Right ventricle myocardium inferior (tissue), 1 donor: ENCODE measurements at regions not wholly inside any gene's neighbourhood (a gene's known extent, or its start where the extent isn't known, plus 50 kb on each side); places are given as distances from the start of the nearest gene placed in this dataset.
A peak's percentile ranks its signal among the peaks of the same experiment; 100 is the strongest.

Experiments used
- ATAC-seq: fragments of 200-7000 bp; cut with Tn5 transposase; one replicate; pipeline ENCODE4 v1.9.1; 2020; ENCODE audit warnings: mild to moderate bottlenecking, moderate library complexity
- DNase-seq: peaks from one replicate; pipeline ENCODE4 v3.0.0; 2021; ENCODE audit errors: missing footprints
- intact Hi-C: fragments of 100-400 bp; cut with DNase I; formaldehyde crosslinking; loops from one replicate; pipeline ENCODE4 v1.11.0; 2022
- donor health status: DM: no; HTN: yes; CAD: no; lungs with severe emphysema.

DNA sequence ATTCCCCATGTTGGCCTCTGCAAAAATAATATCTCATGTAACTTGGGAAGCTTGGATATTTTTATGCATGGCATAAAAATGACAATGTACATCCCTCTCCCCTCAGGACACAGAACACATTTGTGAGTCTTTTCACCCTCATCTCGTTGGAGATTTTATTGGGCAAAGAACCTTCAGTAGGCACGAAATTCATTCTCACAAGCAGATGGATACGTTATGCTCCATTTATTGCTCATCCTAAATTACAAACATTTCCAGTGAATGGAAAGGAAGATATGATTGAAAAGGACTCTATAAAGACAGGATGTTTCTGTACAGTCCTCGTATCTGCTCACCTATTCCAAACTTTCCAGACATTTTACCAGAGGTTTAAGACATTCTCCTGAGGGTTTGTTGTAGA, 1175.8 kb downstream of the UQCRFS1 start:
- intact Hi-C loops = no loop called here
- ATAC-seq = no peak
- DNase-seq = no peak

DNA sequence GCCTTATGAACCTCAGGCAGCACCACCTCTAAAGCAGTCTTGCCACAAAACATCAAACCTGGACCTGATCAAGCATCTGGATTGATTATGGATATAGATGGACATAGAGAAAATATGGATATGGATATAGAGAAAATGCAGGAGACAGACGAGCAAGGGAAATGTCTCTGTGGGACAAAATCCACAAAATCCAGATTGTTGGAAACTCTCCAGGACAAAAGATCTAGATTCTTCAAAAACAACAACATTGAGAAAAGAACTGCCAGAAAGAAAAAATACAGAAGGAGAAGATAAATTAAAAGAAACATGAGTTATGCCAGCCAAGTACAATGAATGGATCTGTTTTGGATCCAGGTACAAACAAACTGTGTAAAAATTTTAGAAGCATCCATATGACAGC, 1176.5 kb downstream of the UQCRFS1 start:
- ATAC-seq = no peak
- intact Hi-C loops = no loop called here
- no peak for DNase-seq

DNA sequence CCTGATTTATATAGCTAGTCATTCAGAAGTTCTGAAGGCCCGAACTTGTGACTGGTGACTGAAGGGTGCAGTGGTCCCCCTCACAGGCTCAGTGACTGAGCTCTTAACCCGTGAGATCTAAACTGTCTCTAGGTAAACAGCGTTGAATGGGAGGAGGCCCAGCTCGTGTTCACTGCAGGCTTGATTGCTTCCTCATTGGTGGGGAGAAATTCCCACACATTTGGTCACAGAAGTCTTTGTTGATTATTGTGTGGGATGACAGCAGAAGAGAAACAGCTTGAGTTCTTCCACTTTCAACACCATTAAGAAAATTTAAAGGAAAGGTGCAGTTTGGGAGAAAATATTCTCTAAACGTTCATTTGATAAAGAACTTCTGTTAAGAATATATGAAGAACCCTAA, 1178.0 kb downstream of the UQCRFS1 start:
- intact Hi-C loops = no loop called here
- no peak for DNase-seq
- ATAC-seq = no peak

DNA sequence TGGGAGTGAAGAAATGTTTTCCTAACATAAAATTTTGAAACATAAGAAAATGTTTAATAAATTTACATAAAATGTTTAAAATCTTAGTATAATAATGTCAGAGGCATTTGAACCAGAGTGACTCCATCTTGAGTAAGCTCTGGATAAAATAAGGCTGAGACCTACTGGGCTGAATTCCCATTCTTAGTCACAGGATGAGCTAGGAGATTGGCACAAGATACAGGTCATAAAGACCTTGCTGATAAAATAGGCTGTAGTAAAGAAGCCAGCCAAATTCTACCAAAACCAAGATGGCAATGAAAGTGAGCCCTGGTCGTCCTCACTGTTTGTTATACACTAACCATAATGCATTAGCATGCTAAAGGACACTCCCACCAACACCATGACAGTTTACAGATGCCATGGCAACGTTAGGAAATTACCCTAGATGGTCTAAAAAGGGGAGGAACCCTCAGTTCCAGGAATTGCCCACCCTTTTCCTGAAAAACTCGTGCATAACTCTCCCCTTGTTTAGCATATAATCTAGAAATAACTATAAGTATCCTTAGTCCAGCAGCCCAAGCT, 1184.0 kb downstream of the UQCRFS1 start:
- intact Hi-C loops = no loop called here
- DNase-seq (no peak), ATAC-seq (no peak)

DNA sequence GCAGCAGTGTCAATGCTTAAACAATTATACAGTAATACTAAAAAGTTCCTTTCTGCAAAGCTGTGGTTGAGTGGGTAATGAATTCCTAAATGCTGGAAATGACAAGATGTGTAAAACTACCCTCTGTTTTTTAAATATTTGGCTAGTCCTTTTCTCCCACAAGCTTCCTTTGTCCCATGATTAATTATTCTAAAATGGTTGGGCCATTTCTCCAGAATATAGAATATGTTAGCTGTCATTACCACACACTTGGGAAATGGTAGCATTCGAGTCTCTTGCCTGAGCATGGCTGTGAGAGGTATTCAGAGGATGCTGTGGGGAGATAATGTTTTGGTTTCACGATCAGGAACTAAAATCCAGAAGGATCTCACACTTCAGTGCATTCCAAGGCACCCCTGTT, 1185.8 kb downstream of the UQCRFS1 start:
- ATAC-seq = no peak
- no peak for DNase-seq

DNA sequence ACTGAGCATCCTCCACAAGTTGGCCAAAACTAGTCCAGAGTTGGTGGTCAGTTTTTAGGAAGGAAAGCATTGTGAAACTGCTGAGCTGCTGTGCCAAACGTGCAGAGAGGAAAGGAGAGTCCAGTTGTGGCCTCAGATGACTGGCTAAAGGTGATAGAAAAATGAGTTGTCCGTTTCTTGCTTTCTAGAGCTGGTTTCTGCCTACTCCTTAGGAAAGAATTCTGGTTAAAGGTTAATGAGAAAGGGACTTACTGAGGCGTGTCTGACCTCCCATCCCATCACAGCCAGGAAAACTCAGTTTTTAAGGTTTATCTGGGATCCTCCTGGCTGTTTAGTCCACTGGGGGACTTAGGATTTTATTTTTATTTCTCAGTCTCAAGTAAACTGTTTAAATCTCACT, 1186.3 kb downstream of the UQCRFS1 start:
- intact Hi-C loops = no loop called here
- DNase-seq (no peak), ATAC-seq (no peak)

More for the DNA sequence above, 1185.8 kb downstream of the UQCRFS1 start:
- intact Hi-C loops = no loop called here

DNA sequence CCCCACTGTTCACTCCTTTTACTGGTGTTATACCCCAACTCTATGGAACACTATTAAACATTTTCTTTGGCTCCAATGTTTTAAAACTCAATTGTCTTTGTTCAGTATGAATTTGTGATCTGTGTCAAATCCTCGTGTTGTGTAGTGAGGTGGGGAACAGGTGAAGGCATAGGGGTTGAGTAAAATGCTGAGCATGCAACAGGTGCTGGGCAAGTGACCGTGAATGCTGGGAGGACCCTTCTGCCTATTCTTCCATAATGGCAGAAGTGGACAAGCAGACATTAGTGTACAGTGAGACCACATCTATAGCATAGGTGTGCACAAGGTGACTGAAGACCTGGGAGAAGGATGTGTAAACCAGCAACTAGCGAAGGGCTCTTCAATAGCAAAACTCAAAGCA, 1188.0 kb downstream of the UQCRFS1 start:
- ATAC-seq (no peak), DNase-seq (no peak)
- intact Hi-C loops = no loop called here

DNA sequence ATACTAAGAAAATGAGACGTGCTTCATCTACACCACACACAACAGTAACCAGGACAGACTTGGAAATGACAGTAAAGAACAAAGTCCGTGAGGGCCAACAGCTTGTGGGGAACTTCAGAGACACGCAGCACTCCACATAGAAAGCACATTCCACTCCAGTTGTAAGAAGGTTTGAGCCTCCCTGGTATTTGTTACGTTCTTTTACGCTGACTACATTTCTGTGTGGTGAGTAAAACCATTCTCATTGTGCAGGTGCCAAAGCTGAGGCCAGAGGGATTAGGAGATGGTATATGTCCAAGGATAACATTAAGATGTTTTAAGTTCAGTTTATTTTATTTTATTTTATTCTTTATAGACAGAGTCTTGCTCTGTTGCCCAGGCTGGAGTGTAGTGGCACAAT, 1189.9 kb downstream of the UQCRFS1 start:
- DNase-seq (no peak), ATAC-seq (no peak)
- intact Hi-C loops = no loop called here

DNA sequence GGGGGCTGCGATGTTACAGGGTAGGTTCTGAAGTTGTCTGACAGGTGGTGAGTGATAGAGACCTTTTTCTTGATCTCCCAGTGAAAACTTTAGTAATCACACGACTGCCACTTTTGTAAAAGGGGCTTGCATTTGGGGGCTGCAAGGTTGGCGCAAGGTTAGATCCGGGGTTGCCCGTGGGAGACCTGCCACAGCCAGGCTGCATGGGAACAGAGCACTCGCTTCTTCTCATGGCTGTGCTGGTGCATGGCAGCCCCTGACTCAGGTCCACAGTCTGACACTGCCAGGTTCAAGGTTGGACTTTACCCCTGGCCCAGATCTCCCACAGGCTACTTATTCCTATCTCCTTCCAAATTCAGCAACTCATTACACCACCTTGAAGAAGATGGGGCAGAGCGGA, 1190.4 kb downstream of the UQCRFS1 start:
- no peak for ATAC-seq
- no peak for DNase-seq
- intact Hi-C loops = no loop called here

DNA sequence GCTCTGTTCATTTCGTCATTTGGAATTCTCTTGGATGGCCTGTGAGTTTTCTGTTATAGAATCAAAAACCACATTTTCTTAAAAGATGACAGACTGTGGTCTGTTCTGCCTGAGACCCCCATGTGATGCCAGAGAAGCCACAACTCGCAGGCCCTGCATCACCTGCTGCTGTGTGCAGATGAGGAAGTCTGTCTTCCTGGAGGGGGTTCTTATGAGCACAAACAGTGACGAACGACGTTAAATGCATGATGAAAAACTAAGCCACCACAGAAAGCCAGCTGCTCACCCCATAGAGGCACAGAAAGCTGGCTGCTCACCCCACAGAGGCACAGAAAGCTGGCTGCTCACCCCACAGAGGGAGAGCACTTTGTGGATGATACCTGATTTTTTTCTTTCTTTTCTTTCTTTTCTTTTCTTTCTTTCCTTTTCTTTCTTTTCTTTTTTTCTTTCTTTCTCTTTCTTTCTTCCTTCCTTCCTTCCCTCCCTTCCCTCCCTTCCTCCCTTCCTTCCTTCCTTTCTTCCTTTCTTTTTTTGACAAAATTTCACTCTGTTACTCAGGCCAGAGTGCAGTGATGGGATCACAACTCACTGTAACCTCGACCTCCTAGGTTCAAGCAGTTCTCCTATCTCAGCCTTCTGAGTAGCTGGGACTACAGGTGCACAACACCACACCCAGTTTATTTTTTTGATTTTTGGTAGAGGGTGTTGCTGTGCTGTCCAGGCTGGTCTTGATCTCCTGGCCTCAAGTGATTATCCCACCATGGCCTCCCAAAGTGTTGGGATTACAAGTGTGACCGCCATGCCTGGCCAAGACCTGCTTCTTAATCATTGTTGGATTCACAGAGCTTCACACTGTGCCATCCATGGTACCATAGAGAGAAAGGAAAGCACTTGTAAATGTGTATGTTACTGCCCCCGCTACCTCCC, 1191.4 kb downstream of the UQCRFS1 start:
- intact Hi-C loops = no loop called here
- ATAC-seq (no peak), DNase-seq (no peak)

DNA sequence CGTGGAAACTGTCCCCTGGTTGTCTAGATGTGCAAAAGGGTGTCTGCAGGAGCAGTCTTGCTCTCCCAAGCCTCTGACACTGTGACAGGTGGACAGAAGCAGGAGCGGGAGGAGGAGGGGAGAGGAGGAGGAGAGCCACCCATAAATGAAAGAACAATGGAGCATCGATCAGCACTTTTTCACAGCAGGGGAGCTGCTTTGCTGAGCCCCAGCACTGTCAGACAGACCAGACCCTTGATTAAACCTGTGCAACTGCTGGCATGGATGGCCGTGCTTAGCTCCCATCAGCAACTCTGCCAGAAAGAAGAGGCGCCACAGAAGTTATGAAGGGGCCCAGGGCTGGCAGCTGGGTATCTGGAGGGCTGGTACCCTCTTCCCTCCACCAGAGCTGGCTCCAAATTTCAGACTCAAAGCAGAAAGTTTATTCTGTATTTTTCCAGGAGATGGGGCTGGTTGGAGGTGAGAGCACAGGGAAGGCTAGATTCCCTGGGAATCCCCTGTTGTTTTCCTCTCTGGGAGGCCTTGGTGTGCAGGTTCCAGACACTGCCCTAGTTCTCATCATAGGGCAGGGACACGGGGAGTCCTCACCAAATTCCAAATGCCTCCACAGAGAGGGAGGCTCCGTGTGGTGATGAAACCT, 1192.2 kb downstream of the UQCRFS1 start:
- ATAC-seq = no peak
- intact Hi-C loops = no loop called here

DNA sequence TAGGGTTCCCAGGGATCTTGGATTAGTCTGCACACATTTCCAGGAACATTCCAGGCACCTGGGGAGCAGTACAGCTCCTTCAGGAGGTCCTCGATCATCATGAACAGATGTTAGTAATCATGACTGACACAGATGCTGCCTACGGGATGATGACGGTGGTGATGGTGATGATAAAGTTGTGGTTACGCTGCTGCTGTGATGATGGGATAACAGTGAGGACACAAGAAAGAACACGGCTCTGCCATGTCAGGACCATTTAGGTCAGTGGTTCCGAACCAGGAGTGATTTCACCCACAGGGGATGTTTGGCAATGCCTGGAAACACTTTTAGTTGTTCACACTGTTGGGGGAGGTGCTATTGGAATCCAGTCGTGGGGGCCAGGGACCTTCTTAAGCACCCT, 1193.0 kb downstream of the UQCRFS1 start:
- ATAC-seq (no peak), DNase-seq (no peak)
- intact Hi-C loops = no loop called here

More for the DNA sequence above, 1192.2 kb downstream of the UQCRFS1 start:
- no peak for DNase-seq

DNA sequence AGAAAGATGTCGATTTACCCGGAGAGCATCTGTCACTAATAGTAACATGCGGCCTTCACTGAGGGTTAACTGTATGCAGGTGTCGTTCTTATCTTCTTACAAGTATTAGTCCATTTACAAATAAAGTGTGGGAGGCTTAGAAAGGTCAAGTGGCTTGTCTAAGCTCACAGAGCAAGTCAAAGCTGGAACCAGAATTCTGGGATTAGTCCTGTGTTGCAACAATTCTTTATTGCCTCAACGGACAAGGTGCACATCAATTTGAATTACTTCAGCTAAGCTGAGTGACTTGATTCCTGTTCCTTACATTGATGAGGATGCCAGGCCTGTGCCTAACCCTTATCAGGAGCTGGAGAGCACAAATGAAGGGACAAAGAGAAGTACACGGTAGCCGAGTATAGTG, 1193.6 kb downstream of the UQCRFS1 start:
- intact Hi-C loops = no loop called here
- no peak for DNase-seq
- no peak for ATAC-seq

DNA sequence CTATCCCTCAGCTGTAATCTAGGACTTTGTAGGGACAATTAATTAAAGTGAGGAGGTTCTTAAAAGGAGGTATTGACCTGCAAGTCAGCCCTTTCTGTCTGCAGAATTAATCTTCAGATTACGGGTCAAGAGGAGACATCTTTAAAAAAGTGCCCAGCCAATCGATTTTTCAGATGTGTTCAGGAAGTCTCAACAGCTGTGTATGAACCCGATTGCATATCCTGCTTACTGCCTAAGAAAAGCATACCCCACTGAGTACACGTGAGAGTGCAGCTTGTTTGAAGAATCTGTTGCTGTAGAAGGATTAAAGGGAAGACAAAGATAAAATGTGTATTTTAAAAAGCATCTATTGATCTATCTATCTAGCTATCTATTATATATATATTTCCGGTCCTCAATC, 1194.5 kb downstream of the UQCRFS1 start:
- ATAC-seq = no peak
- intact Hi-C loops = no loop called here
- no peak for DNase-seq

DNA sequence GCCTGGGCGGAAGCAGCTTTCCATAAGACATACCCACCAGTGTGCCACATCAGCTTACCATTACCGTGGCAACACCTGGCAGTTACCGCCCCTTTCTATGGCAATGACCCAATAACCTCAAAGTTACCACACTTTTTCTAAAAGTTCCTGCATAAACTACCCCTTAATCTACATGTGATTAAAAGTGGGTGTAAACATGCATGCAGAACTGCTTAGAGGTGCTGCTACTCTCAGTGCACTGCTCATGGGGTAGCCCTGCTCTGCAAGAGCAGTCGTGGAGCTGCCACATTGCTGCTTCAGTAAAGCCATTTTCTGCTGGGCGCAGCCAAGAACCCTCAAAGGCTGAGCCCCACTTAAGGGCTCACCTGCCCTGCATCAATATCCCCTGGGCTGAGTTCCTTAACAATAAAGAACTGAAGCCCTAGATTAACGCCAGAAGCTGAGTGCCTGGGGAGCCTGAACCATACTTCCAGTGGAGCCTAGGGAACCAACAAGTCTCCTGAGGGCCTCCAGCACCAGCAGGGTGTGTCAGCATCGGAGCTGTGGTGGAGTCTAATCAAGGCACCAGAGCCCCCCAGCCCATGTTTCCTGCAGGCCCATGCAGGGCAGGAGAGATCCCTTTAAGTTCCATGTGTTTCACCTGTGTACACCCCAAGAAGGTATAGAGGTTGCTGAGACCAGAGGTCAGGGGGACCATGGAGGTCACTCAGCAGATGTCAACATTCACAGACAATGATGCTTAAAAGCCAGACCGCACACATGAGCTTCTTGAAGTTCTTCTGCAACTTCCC, 1198.1 kb downstream of the UQCRFS1 start:
- DNase-seq (no peak), ATAC-seq (no peak)
- intact Hi-C loops = no loop called here

DNA sequence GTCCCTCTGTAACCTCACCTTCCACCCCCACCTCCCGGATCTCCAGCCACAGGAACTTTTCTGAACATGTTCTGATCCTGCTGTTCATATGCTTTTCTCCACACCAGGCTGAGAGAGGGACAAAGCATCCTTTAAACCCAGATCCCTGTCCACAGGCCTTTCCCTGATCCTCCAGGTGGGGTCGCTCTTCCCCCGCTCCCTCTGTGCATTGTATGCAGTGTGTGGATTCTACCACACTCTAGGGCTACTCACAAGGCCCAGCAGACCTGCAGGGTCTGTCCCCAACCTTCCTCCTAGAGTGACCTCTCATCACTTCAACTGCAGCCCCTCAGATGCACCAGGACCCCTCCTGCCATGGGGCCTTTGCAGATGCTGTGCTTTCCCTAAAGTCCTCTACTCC, 1200.6 kb downstream of the UQCRFS1 start:
- intact Hi-C loops = no loop called here
- DNase-seq = no peak
- ATAC-seq = no peak

DNA sequence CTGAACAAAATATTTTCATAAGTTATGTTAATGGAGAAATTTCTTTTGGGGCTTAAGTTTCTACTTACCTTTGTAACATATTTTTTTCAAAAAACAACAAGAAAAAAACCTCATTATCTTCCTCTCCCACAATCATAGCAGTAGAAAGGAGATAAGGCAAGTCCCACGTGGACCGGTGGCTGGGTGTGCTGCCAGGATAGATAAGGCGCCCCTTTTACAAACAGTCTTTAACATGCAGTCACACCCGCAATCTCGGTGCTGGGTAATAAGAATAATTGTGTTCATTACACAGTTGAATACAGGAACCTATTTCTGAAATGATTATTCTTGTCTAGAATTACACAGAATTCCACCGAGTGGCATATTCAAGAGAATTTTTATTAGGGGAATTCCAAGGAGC, 1202.3 kb downstream of the UQCRFS1 start:
- no peak for ATAC-seq
- intact Hi-C loops = no loop called here
- DNase-seq = no peak

DNA sequence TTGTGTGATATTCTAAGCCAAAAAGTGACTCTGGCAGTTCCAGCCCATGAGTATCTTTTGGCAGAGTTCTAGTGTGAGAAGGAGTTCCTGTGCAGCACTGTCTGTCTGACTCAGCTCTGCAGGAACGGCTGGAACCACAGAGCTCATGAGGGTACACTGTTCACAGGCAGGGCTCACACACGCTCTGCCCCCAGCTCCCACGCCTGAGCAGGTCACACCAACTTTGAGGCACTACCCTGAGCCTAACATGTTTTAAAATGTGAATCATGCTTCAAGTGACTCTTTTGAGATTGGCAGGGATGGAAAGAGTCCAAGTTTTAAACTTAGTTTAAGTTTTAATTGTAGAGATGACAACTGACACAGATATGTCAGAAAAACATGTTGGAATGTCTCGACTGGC, 1203.3 kb downstream of the UQCRFS1 start:
- DNase-seq (no peak), ATAC-seq (peak; percentile 44)
- intact Hi-C loops = no loop called here

DNA sequence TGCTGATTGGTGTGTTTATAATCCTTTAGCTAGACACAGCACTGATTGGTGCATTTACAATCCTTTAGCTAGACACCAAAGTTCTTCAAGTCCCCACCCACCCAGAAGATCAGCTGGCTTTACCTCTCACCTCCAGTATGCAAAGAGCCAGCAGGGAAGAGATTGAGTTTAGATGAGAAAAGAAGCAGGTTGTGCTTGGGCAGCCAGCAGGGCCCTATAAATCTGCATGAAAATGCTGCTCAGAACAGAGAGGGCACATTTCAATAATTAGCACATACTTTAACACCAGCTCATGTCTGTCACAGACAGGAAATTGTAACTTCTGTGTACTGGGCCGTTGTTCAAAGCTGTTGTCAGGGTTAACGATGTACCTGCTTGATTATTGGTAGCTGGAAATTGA, 1204.3 kb downstream of the UQCRFS1 start:
- no peak for ATAC-seq
- intact Hi-C loops = no loop called here
- DNase-seq = no peak
